Astrocyte (in vitro differentiated cells and primary cell): ENCODE measurements at regions not wholly inside any gene's neighbourhood (a gene's known extent, or its start where the extent isn't known, plus 50 kb on each side); places are given as distances from the start of the nearest gene placed in this dataset.

Experiments
- DNase-seq: peaks from one replicate; pipeline ENCODE4 v3.0.0-alpha.2; 2010; ENCODE audit warnings: low read depth
- FAIRE-seq: peaks from 2 replicates; lab custom pipeline; 2011; peaks lifted over from hg19 to GRCh38; lab: Jason Lieb, UNC
- H2AFZ ChIP-seq: 2 replicates; pipeline ENCODE4 v1.6.0; 2012; ENCODE audit warnings: low read depth, low read length, inconsistent platforms
- H3K27ac ChIP-seq: 2 replicates; pipeline ENCODE4 v1.5.1; 2011; ENCODE audit warnings: low read depth, low read length, inconsistent platforms
- H3K27me3 ChIP-seq: 2 replicates; pipeline ENCODE4 v1.6.0; 2011; ENCODE audit warnings: low read length, inconsistent platforms; ENCODE audit not compliant: insufficient read depth
- H3K36me3 ChIP-seq: 2 replicates; pipeline ENCODE4 v1.5.1; 2011; ENCODE audit warnings: low read length, inconsistent platforms; ENCODE audit not compliant: insufficient read depth
- H3K4me1 ChIP-seq: 2 replicates; pipeline ENCODE4 v1.5.1; 2011; ENCODE audit warnings: low read length, inconsistent platforms; ENCODE audit not compliant: insufficient read depth
- H3K4me2 ChIP-seq: 2 replicates; pipeline ENCODE4 v1.6.0; 2012; ENCODE audit warnings: low read length, inconsistent platforms
- H3K4me3 ChIP-seq: 2 replicates; pipeline ENCODE4 v1.5.1; 2011; ENCODE audit warnings: low read depth, mild to moderate bottlenecking, low read length, inconsistent platforms; ENCODE audit not compliant: insufficient read depth
- H3K79me2 ChIP-seq: 2 replicates; pipeline ENCODE4 v1.6.0; 2012; ENCODE audit warnings: mild to moderate bottlenecking, low read length, inconsistent platforms; ENCODE audit not compliant: insufficient read depth
- H3K9ac ChIP-seq: 2 replicates; pipeline ENCODE4 v1.6.0; 2012; ENCODE audit warnings: mild to moderate bottlenecking, low read length, inconsistent platforms
- H3K9me3 ChIP-seq: 2 replicates; pipeline ENCODE4 v1.5.1; 2012; ENCODE audit warnings: low read depth, mild to moderate bottlenecking, low read length, inconsistent platforms; ENCODE audit not compliant: insufficient read depth
- H4K20me1 ChIP-seq: 2 replicates; pipeline ENCODE4 v1.6.0; 2012; ENCODE audit warnings: low read length, inconsistent platforms; ENCODE audit not compliant: insufficient read depth
- H3K27ac Mint-ChIP-seq: one replicate; pipeline ENCODE4 v1.8.0; 2021; ENCODE audit warnings: mild to moderate bottlenecking, mixed read lengths; ENCODE audit not compliant: unreplicated experiment
- H3K27me3 Mint-ChIP-seq: one replicate; pipeline ENCODE4 v1.8.0; 2021; ENCODE audit warnings: low read depth, mixed read lengths; ENCODE audit not compliant: unreplicated experiment
- H3K36me3 Mint-ChIP-seq: one replicate; pipeline ENCODE4 v1.8.0; 2021; ENCODE audit warnings: low read depth, mixed read lengths; ENCODE audit not compliant: unreplicated experiment
- H3K4me1 Mint-ChIP-seq: one replicate; pipeline ENCODE4 v1.8.0; 2021; ENCODE audit warnings: low read depth, mixed read lengths; ENCODE audit not compliant: unreplicated experiment
- H3K4me3 Mint-ChIP-seq: one replicate; pipeline ENCODE4 v1.8.0; 2021; ENCODE audit warnings: mild to moderate bottlenecking, moderate library complexity, mixed read lengths; ENCODE audit not compliant: unreplicated experiment
- H3K9me3 Mint-ChIP-seq: one replicate; pipeline ENCODE4 v1.8.0; 2021; ENCODE audit warnings: mild to moderate bottlenecking, mixed read lengths; ENCODE audit not compliant: unreplicated experiment
- CTCF ChIP-seq: IDR thresholded peaks from 2 replicates; pipeline ENCODE4 v1.5.1; 2011; ENCODE audit warnings: low read depth, mild to moderate bottlenecking, inconsistent platforms, low read length, moderate library complexity; ENCODE audit not compliant: insufficient read depth
- EZH2 ChIP-seq: IDR thresholded peaks from 2 replicates; pipeline ENCODE4 v1.6.1; 2012; ENCODE audit warnings: mild to moderate bottlenecking, low read length, inconsistent platforms; ENCODE audit not compliant: insufficient read depth

GRCh38 chr3:135440233-135440632 is 525.3 kb upstream of the PPP2R3A start:
- no peaks in the 10 kb centered on the region for H3K36me3 Mint-ChIP-seq
- TF ChIP-seq EZH2 (no peak), CTCF (no peak)
- H3K9me3 Mint-ChIP-seq: no peaks in the 10 kb centered on the region
- Histone ChIP-seq H3K27me3 (no peaks in the 10 kb centered on the region), H3K36me3 (no peaks in the 10 kb centered on the region), H3K79me2 (no peaks in the 10 kb centered on the region), H3K9ac (no peak overlapping the region), H2AFZ (no peak overlapping the region), H4K20me1 (no peaks in the 10 kb centered on the region), H3K9me3 (no peaks in the 10 kb centered on the region), H3K27ac (no peak overlapping the region), H3K4me3 (no peak overlapping the region), H3K4me2 (no peak overlapping the region), H3K4me1 (no peaks in the 10 kb centered on the region)
- H3K27ac Mint-ChIP-seq: no peak overlapping the region
- peaks cover 8% of the 10 kb centered on the region for H3K27me3 Mint-ChIP-seq
- FAIRE-seq: no peak
- H3K4me1 Mint-ChIP-seq: no peaks in the 10 kb centered on the region
- H3K4me3 Mint-ChIP-seq: no peak overlapping the region
- DNase-seq: no peak

GRCh38 chr3:135440746-135441145 is 524.8 kb upstream of the PPP2R3A start:
- Histone ChIP-seq H3K4me2 (no peak overlapping the region), H3K27ac (no peak overlapping the region), H3K9ac (no peak overlapping the region), H3K27me3 (no peaks in the 10 kb centered on the region), H2AFZ (no peak overlapping the region), H4K20me1 (no peaks in the 10 kb centered on the region), H3K79me2 (no peaks in the 10 kb centered on the region), H3K4me3 (no peak overlapping the region), H3K9me3 (no peaks in the 10 kb centered on the region), H3K36me3 (no peaks in the 10 kb centered on the region), H3K4me1 (no peaks in the 10 kb centered on the region)
- Mint-ChIP-seq H3K4me1 (no peaks in the 10 kb centered on the region), H3K27ac (no peak overlapping the region), H3K9me3 (no peaks in the 10 kb centered on the region), H3K36me3 (no peaks in the 10 kb centered on the region), H3K4me3 (no peak overlapping the region), H3K27me3 (peaks cover 8% of the 10 kb centered on the region)
- TF ChIP-seq EZH2: no peak
- TF ChIP-seq CTCF: no peak
- FAIRE-seq (no peak), DNase-seq (no peak)

- FAIRE-seq (no peak), DNase-seq (no peak)
- Histone ChIP-seq H3K4me3 (no peak overlapping the region), H4K20me1 (no peaks in the 10 kb centered on the region), H3K4me1 (no peaks in the 10 kb centered on the region), H3K4me2 (no peak overlapping the region), H3K27ac (no peak overlapping the region), H2AFZ (no peak overlapping the region), H3K79me2 (no peaks in the 10 kb centered on the region), H3K9ac (no peak overlapping the region), H3K36me3 (no peaks in the 10 kb centered on the region), H3K27me3 (no peaks in the 10 kb centered on the region), H3K9me3 (no peaks in the 10 kb centered on the region)
- Mint-ChIP-seq H3K27me3 (peaks cover 13% of the 10 kb centered on the region), H3K27ac (no peak overlapping the region), H3K4me1 (no peaks in the 10 kb centered on the region), H3K4me3 (no peak overlapping the region), H3K9me3 (no peaks in the 10 kb centered on the region), H3K36me3 (no peaks in the 10 kb centered on the region)
- TF ChIP-seq CTCF (no peak), EZH2 (no peak)
Measured at GRCh38 chr3:135444058-135444457, 521.5 kb upstream of the PPP2R3A start.
